Vagina (tissue), 2 donors: ENCODE measurements at regions not wholly inside any gene's neighbourhood (a gene's known extent, or its start where the extent isn't known, plus 50 kb on each side); places are given as distances from the start of the nearest gene placed in this dataset.

Source experiments
- POLR2A ChIP-seq, 2 donors: fragments of 450-650 bp; IDR thresholded peaks; one replicate each; pipeline ENCODE4 v1.6.1; 2017; ENCODE audit warnings: antibody characterized with exemption in 2 of 2, mild to moderate bottlenecking in 2 of 2, moderate library complexity in 2 of 2
- TF ChIP-seq, protein P1 (sequence below), 3 experiments: fragments of 450-650 bp in 2 of 3; fragments of 200-600 bp in 1 of 3; sonication (generic) in 1 of 3; IDR thresholded peaks; one replicate each; pipeline ENCODE4 v1.5.1; 2017 to 2019; ENCODE audit warnings: antibody characterized with exemption in 3 of 3, mild to moderate bottlenecking in 2 of 3, moderate library complexity in 2 of 3

DNA sequence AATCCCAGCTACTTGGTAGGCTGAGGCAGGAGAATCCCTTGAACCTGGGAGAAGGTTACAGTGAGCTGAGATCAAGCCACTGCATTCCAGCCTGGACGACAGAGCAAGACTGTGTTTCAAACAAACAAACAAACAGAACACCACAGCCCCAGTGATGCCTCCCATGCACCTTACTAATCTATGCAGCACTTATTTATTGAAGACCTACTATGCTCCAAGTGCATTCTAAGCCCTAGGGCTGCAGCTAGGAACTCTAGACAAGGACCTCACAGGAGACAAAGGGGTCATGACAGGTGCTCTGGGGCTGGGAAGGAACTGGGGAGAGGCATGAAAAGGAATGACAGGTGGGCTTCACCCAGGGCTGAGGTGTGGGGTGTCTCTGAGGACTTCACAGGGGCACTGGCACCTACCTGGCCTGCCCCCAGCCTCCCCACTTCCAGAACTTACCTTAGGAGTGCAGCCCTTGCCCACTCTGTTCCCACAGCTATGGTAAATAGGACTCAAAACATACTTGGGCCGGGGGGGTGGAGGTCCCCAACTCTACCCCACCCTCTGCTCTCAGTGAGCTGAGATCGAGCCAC lies 69.4 kb downstream of the C9orf50 start:
- TF ChIP-seq, protein P1, sequence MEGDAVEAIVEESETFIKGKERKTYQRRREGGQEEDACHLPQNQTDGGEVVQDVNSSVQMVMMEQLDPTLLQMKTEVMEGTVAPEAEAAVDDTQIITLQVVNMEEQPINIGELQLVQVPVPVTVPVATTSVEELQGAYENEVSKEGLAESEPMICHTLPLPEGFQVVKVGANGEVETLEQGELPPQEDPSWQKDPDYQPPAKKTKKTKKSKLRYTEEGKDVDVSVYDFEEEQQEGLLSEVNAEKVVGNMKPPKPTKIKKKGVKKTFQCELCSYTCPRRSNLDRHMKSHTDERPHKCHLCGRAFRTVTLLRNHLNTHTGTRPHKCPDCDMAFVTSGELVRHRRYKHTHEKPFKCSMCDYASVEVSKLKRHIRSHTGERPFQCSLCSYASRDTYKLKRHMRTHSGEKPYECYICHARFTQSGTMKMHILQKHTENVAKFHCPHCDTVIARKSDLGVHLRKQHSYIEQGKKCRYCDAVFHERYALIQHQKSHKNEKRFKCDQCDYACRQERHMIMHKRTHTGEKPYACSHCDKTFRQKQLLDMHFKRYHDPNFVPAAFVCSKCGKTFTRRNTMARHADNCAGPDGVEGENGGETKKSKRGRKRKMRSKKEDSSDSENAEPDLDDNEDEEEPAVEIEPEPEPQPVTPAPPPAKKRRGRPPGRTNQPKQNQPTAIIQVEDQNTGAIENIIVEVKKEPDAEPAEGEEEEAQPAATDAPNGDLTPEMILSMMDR (IDR thresholded peaks at IDR 0.05), result no peak
- TF ChIP-seq POLR2A (IDR thresholded peaks at IDR 0.05), result no peak
